Activated CD8-positive, alpha-beta memory T cell treated with anti-CD3 and anti-CD28 coated beads for 36 hours (primary cell): ENCODE measurements at regions not wholly inside any gene's neighbourhood (a gene's known extent, or its start where the extent isn't known, plus 50 kb on each side); places are given as distances from the start of the nearest gene placed in this dataset.
"Not testable (repeated sequence)": the region's sequence is repeated elsewhere in the genome, so short reads cannot be mapped to it uniquely, and the experiment has no call there.

Experiments
- CTCF ChIA-PET: fragments of 350-600 bp; sonication (Branson Sonifier 250); formaldehyde crosslinking; loops from one replicate; lab custom pipeline; 2021; ENCODE audit warnings: antibody characterized with exemption; lab: Charles Lee
- POLR2A ChIA-PET: fragments of 350-600 bp; sonication (Branson Sonifier 250); formaldehyde crosslinking; loops from one replicate; lab custom pipeline; 2021; ENCODE audit warnings: antibody characterized with exemption; lab: Charles Lee

- CTCF ChIA-PET, result no interaction called here
- POLR2A ChIA-PET, result no interaction called here
Measured at GRCh38 chr5:27911216-27911615, 872.8 kb upstream of the CDH9 start.

- POLR2A ChIA-PET, result no interaction called here
- CTCF ChIA-PET, result no interaction called here
Measured at GRCh38 chr5:27908341-27908740, 870.0 kb upstream of the CDH9 start.

- ChIA-PET CTCF (no interaction called here), POLR2A (no interaction called here)
Measured at GRCh38 chr5:27906931-27907601, 868.7 kb upstream of the CDH9 start.

- ChIA-PET POLR2A (no interaction called here), CTCF (no interaction called here)
Measured at GRCh38 chr5:27906481-27906880, 868.1 kb upstream of the CDH9 start.

GRCh38 chr5:27900761-27901160 lies 862.4 kb upstream of the CDH9 start:
- ChIA-PET POLR2A (no interaction called here), CTCF (no interaction called here)

GRCh38 chr5:27876071-27876470 lies 837.7 kb upstream of the CDH9 start:
- ChIA-PET CTCF (no interaction called here), POLR2A (no interaction called here)

- POLR2A ChIA-PET, result no interaction called here
Measured at GRCh38 chr5:27875148-27875547, 836.8 kb upstream of the CDH9 start.

GRCh38 chr5:27868292-27868691 lies 829.9 kb upstream of the CDH9 start:
- CTCF ChIA-PET, result no interaction called here
- POLR2A ChIA-PET, result no interaction called here

More at GRCh38 chr5:27875148-27875547, 836.8 kb upstream of the CDH9 start:
- CTCF ChIA-PET, result no interaction called here

GRCh38 chr5:27855491-27855890 lies 817.1 kb upstream of the CDH9 start:
- CTCF ChIA-PET, result no interaction called here
- POLR2A ChIA-PET, result no interaction called here

- CTCF ChIA-PET, result no interaction called here
Measured at GRCh38 chr5:27854243-27854852, 816.0 kb upstream of the CDH9 start.

GRCh38 chr5:27845248-27845647 lies 806.9 kb upstream of the CDH9 start:
- CTCF ChIA-PET, result no interaction called here
- POLR2A ChIA-PET, result no interaction called here

More at GRCh38 chr5:27854243-27854852, 816.0 kb upstream of the CDH9 start:
- POLR2A ChIA-PET, result no interaction called here

GRCh38 chr5:27836704-27837103 lies 798.3 kb upstream of the CDH9 start:
- POLR2A ChIA-PET, CTCF ChIA-PET: not testable (repeated sequence)

- ChIA-PET POLR2A (no interaction called here), CTCF (no interaction called here)
Measured at GRCh38 chr5:27832886-27833285, 794.5 kb upstream of the CDH9 start.

GRCh38 chr5:27830546-27830945 lies 792.2 kb upstream of the CDH9 start:
- POLR2A ChIA-PET, result no interaction called here
- CTCF ChIA-PET, result no interaction called here

GRCh38 chr5:27821681-27822080 lies 783.3 kb upstream of the CDH9 start:
- ChIA-PET CTCF (no interaction called here), POLR2A (no interaction called here)

GRCh38 chr5:27818888-27819287 lies 780.5 kb upstream of the CDH9 start:
- CTCF ChIA-PET, result no interaction called here
- POLR2A ChIA-PET, result no interaction called here

- ChIA-PET POLR2A (no interaction called here), CTCF (interaction anchor here (0.5 kb wide), 1 partner anchor 45 kb away, joined by 4 read pairs; no protein-coding TSS in a partner anchor)
Measured at GRCh38 chr5:27814983-27815382, 776.6 kb upstream of the CDH9 start.

- CTCF ChIA-PET, result interaction anchor here (0.5 kb wide), 1 partner anchor 46 kb away, joined by 4 read pairs; no protein-coding TSS in a partner anchor
- POLR2A ChIA-PET, result no interaction called here
Measured at GRCh38 chr5:27814286-27814685, 775.9 kb upstream of the CDH9 start.

GRCh38 chr5:27810458-27810857 lies 772.1 kb upstream of the CDH9 start:
- POLR2A ChIA-PET, result no interaction called here
- CTCF ChIA-PET, result no interaction called here

GRCh38 chr5:27797220-27797619 lies 758.8 kb upstream of the CDH9 start:
- CTCF ChIA-PET, result no interaction called here
- POLR2A ChIA-PET, result no interaction called here

GRCh38 chr5:27788184-27788583 lies 749.8 kb upstream of the CDH9 start:
- ChIA-PET CTCF (no interaction called here), POLR2A (no interaction called here)
